ENCODE measurements at regions not wholly inside any gene's neighbourhood (a gene's known extent, or its start where the extent isn't known, plus 50 kb on each side); places are given as distances from the start of the nearest gene placed in this dataset.

- TF ChIP-seq, protein P1, sequence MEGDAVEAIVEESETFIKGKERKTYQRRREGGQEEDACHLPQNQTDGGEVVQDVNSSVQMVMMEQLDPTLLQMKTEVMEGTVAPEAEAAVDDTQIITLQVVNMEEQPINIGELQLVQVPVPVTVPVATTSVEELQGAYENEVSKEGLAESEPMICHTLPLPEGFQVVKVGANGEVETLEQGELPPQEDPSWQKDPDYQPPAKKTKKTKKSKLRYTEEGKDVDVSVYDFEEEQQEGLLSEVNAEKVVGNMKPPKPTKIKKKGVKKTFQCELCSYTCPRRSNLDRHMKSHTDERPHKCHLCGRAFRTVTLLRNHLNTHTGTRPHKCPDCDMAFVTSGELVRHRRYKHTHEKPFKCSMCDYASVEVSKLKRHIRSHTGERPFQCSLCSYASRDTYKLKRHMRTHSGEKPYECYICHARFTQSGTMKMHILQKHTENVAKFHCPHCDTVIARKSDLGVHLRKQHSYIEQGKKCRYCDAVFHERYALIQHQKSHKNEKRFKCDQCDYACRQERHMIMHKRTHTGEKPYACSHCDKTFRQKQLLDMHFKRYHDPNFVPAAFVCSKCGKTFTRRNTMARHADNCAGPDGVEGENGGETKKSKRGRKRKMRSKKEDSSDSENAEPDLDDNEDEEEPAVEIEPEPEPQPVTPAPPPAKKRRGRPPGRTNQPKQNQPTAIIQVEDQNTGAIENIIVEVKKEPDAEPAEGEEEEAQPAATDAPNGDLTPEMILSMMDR (IDR thresholded peaks at IDR 0.05; ENCODE audit: low read depth, low read length) = no peak
- no peak overlapping the region for H3K4me3 ChIP-seq (ENCODE audit: low read depth, low read length)
Measured at GRCh38 chr11:92790366-92790765, 179.1 kb upstream of the MTNR1B start.

DNA sequence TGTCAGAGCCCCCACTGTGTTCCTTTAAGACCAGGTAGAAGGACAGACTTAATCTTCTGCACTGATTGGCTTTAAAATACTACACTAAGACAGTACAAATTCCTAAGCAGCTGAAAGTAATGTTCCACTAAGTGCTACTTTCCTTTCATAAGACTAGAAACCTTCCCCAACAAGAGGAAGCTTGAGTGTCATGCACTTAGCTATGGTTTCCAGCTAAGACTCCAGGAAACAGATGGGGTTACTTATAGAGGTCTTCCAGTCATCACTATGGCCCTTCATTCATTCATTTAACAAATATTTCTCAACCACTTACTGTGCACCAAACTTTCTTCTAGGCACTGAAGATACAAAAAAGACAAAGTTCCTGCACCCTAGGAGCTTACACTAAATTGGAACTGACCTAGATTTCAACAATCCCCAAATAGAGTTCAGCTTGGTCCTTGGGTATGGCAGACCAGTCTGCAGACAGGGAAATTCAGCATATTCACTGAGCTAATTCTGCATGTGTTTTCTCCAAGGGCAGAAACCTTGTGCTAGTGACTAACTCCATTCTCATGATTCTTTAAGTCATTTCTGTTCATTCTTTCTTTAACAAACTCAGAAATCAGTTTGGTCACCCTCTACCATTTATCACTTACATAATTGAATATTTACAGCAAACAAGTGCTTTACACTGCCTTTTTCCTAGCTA, 178.4 kb upstream of the MTNR1B start:
- H3K4me3 ChIP-seq (ENCODE audit: low read depth, low read length) = no peak overlapping the region
- TF ChIP-seq, protein P1 (IDR thresholded peaks at IDR 0.05; ENCODE audit: low read depth, low read length) = no peak

DNA sequence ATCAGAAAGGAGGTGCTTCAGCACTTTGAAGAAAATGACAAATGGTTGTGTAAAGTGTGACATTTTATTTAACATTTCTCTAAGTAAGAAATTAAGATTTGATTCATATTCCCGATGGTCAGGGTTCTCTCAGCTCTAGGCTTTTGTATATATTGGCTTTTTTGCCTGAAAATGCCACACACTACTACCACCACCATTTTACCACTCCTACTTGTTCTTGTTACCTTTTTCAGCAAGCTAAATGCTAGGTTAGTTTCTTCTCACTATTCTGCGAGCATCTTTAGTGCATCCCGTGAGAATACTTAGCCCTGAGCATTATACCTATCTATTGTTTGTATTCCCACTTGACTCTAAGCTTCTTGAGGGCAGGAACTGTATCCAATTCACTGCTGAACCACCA, 177.6 kb upstream of the MTNR1B start:
- no peak overlapping the region for H3K4me3 ChIP-seq (ENCODE audit: low read depth, low read length)
- TF ChIP-seq, protein P1 (IDR thresholded peaks at IDR 0.05; ENCODE audit: low read depth, low read length) = no peak

DNA sequence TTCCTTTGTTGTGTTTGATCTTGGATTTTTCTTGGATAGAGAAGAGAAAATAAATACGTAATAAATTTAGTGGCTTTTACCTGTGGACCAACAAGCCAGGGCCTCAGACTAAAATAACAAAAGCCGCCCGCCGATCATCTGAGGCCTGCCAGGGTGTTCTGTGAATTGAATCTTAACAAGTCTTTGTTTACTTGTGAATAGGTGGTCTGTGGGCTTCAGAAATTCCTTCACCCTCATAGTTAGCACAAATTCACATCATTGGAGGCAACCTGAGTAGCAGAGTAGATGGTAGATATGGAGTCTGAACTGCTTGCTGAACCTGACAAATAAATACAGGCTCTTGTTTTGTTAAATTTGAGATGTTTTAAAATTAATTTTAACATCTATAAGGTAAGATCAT, 176.3 kb upstream of the MTNR1B start:
- no peak overlapping the region for H3K4me3 ChIP-seq (ENCODE audit: low read depth, low read length)
- TF ChIP-seq, protein P1 (IDR thresholded peaks at IDR 0.05; ENCODE audit: low read depth, low read length) = no peak

- H3K4me3 ChIP-seq (ENCODE audit: low read depth, low read length) = no peak overlapping the region
- TF ChIP-seq, protein P1 (IDR thresholded peaks at IDR 0.05; ENCODE audit: low read depth, low read length) = no peak
Measured at GRCh38 chr11:92794783-92795182, 174.7 kb upstream of the MTNR1B start.

GRCh38 chr11:92796744-92797143, 172.7 kb upstream of the MTNR1B start:
- no peak overlapping the region for H3K4me3 ChIP-seq (ENCODE audit: low read depth, low read length)
- TF ChIP-seq, protein P1 (IDR thresholded peaks at IDR 0.05; ENCODE audit: low read depth, low read length) = no peak

- no peak overlapping the region for H3K4me3 ChIP-seq (ENCODE audit: low read depth, low read length)
- TF ChIP-seq, protein P1 (IDR thresholded peaks at IDR 0.05; ENCODE audit: low read depth, low read length) = no peak
Measured at GRCh38 chr11:92797874-92798273, 171.6 kb upstream of the MTNR1B start.
